ENCODE measurements at regions not wholly inside any gene's neighbourhood (a gene's known extent, or its start where the extent isn't known, plus 50 kb on each side); places are given as distances from the start of the nearest gene placed in this dataset.

- TF ChIP-seq CTCF (IDR thresholded peaks at IDR 0.05) (no peak), ZFX (IDR thresholded peaks at IDR 0.05; ENCODE audit: borderline replicate concordance) (no peak)
Measured at GRCh38 chr10:71131508-71132088, 80.8 kb upstream of the UNC5B start.
